GM12878 (cell line): ENCODE measurements at regions not wholly inside any gene's neighbourhood (a gene's known extent, or its start where the extent isn't known, plus 50 kb on each side); places are given as distances from the start of the nearest gene placed in this dataset.

ENCODE experiments used
- JUND ChIP-seq: IDR thresholded peaks from 2 replicates; pipeline ENCODE4 v1.6.1; 2012; ENCODE audit warnings: low read depth, mild to moderate bottlenecking, low read length, improper control_type of control experiment, moderate library complexity
- MTA2 ChIP-seq: fragments of 450-650 bp; IDR thresholded peaks from 2 replicates; pipeline ENCODE4 v1.6.1; 2016; ENCODE audit warnings: low read depth, mild to moderate bottlenecking, moderate library complexity
- PAX8 ChIP-seq: fragments of 450-650 bp; IDR thresholded peaks from 2 replicates; pipeline ENCODE4 v1.6.1; 2017; ENCODE audit warnings: mild to moderate bottlenecking, moderate library complexity
- REST ChIP-seq: IDR thresholded peaks from 2 replicates; pipeline ENCODE4 v1.6.1; 2012; ENCODE audit warnings: mild to moderate bottlenecking, low read depth, low read length

GRCh38 chr1:232285138-232285537, 344.8 kb downstream of the SIPA1L2 start:
- TF ChIP-seq JUND (no peak), MTA2 (no peak), REST (no peak), PAX8 (no peak)
